HepG2 (cell line): ENCODE measurements at regions not wholly inside any gene's neighbourhood (a gene's known extent, or its start where the extent isn't known, plus 50 kb on each side); places are given as distances from the start of the nearest gene placed in this dataset.

Source experiments
- HCFC1 ChIP-seq: fragments of 150-350 bp; IDR thresholded peaks from 2 replicates; pipeline ENCODE4 v1.6.1; 2014; ENCODE audit warnings: low read depth, low read length
- HNF1A ChIP-seq, 2 experiments: sonication (generic) in 1 of 2; formaldehyde crosslinking in 1 of 2; IDR thresholded peaks; 2 replicates each; pipeline versions ENCODE4 v1.4.0 to v1.6.1; 2016 to 2020; ENCODE audit warnings: borderline replicate concordance in 1 of 2, low read depth in 1 of 2, mild to moderate bottlenecking in 1 of 2, missing genetic modification reagents in 1 of 2
- HNRNPLL ChIP-seq: fragments of 200-400 bp; formaldehyde crosslinking; IDR thresholded peaks from 2 replicates; pipeline ENCODE4 v1.6.1; 2017; ENCODE audit warnings: mild to moderate bottlenecking, low read depth, low read length; ENCODE audit not compliant: poor library complexity, severe bottlenecking
- JUND ChIP-seq: sonication (generic); formaldehyde crosslinking; IDR thresholded peaks from 2 replicates; pipeline ENCODE4 v1.8.0; 2022; ENCODE audit warnings: mild to moderate bottlenecking, missing genetic modification reagents
- RBAK ChIP-seq: sonication (generic); formaldehyde crosslinking; IDR thresholded peaks from 2 replicates; pipeline ENCODE4 v1.5.1; 2020; ENCODE audit warnings: mild to moderate bottlenecking, missing genetic modification reagents
- RBFOX2 ChIP-seq: fragments of 200-400 bp; formaldehyde crosslinking; IDR thresholded peaks from 2 replicates; pipeline ENCODE4 v1.6.1; 2017; ENCODE audit warnings: low read depth, mild to moderate bottlenecking, low read length
- RXRA ChIP-seq: sonication (generic); formaldehyde crosslinking; IDR thresholded peaks from 2 replicates; pipeline ENCODE4 v1.5.1; 2020; ENCODE audit warnings: missing genetic modification reagents
- TBX3 ChIP-seq: fragments of 450-650 bp; IDR thresholded peaks from 2 replicates; pipeline ENCODE4 v1.6.1; 2017; ENCODE audit warnings: antibody characterized with exemption, mild to moderate bottlenecking, inconsistent platforms, borderline replicate concordance
- YEATS2 ChIP-seq: sonication (generic); formaldehyde crosslinking; IDR thresholded peaks from 2 replicates; pipeline ENCODE4 v1.4.0; 2020; ENCODE audit warnings: missing genetic modification reagents, borderline replicate concordance
- ZFP37 ChIP-seq: sonication (generic); formaldehyde crosslinking; IDR thresholded peaks from 2 replicates; pipeline ENCODE4 v1.4.0; 2020; ENCODE audit warnings: missing genetic modification reagents, borderline replicate concordance
- ZNF12 ChIP-seq: sonication (generic); formaldehyde crosslinking; IDR thresholded peaks from 2 replicates; pipeline ENCODE4 v1.5.0; 2020; ENCODE audit warnings: missing genetic modification reagents
- ZNF124 ChIP-seq: sonication (generic); formaldehyde crosslinking; IDR thresholded peaks from 2 replicates; pipeline ENCODE4 v1.4.0; 2020; ENCODE audit warnings: missing genetic modification reagents
- ZNF326 ChIP-seq: sonication (generic); formaldehyde crosslinking; IDR thresholded peaks from 2 replicates; pipeline ENCODE4 v1.4.0; 2020; ENCODE audit warnings: missing genetic modification reagents, borderline replicate concordance
- ZNF407 ChIP-seq: sonication (generic); formaldehyde crosslinking; IDR thresholded peaks from one replicate; pipeline ENCODE4 v1.5.1; 2020; ENCODE audit warnings: mild to moderate bottlenecking, missing genetic modification reagents; ENCODE audit errors: not compliant biosample characterization
- ZNF589 ChIP-seq: sonication (generic); formaldehyde crosslinking; conservative IDR thresholded peaks from 2 replicates; pipeline ENCODE4 v1.8.0; 2022; ENCODE audit warnings: mild to moderate bottlenecking, moderate library complexity, missing genetic modification reagents
- ZNF761 ChIP-seq: sonication (generic); formaldehyde crosslinking; conservative IDR thresholded peaks from 2 replicates; pipeline ENCODE4 v1.4.0; 2020; ENCODE audit warnings: mild to moderate bottlenecking, missing genetic modification reagents
- TF ChIP-seq, protein P1 (sequence below): sonication (generic); formaldehyde crosslinking; IDR thresholded peaks from 2 replicates; pipeline ENCODE4 v1.4.0; 2020; ENCODE audit warnings: missing genetic modification reagents

GRCh38 chr3:188083011-188083410, 70.9 kb upstream of the LPP start (continued):
- TF ChIP-seq RBFOX2 (no peak), ZNF326 (CRISPR knock-in tag) (no peak), ZNF124 (CRISPR knock-in tag) (no peak), ZFP37 (no peak), RBAK (no peak), YEATS2 (CRISPR knock-in tag) (no peak), HNRNPLL (no peak), HCFC1 (no peak), HNF1A (IDR thresholded peaks at IDR 0.05; ENCODE audit: low read depth) (no peak), HNF1A (CRISPR knock-in tag; IDR thresholded peaks at IDR 0.05; ENCODE audit: borderline replicate concordance) (peak; percentile 58; the same call in 1 of the 2 replicates), JUND (CRISPR knock-in tag) (no peak), ZNF761 (CRISPR knock-in tag) (no peak), TBX3 (no peak), ZNF12 (CRISPR knock-in tag) (no peak), ZNF589 (CRISPR knock-in tag) (no peak), RXRA (CRISPR knock-in tag) (no peak), ZNF407 (CRISPR knock-in tag) (no peak)
- TF ChIP-seq, protein P1, sequence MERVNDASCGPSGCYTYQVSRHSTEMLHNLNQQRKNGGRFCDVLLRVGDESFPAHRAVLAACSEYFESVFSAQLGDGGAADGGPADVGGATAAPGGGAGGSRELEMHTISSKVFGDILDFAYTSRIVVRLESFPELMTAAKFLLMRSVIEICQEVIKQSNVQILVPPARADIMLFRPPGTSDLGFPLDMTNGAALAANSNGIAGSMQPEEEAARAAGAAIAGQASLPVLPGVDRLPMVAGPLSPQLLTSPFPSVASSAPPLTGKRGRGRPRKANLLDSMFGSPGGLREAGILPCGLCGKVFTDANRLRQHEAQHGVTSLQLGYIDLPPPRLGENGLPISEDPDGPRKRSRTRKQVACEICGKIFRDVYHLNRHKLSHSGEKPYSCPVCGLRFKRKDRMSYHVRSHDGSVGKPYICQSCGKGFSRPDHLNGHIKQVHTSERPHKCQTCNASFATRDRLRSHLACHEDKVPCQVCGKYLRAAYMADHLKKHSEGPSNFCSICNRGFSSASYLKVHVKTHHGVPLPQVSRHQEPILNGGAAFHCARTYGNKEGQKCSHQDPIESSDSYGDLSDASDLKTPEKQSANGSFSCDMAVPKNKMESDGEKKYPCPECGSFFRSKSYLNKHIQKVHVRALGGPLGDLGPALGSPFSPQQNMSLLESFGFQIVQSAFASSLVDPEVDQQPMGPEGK (CRISPR knock-in tag), result no peak
